HEK293T (cell line): ENCODE measurements at regions not wholly inside any gene's neighbourhood (a gene's known extent, or its start where the extent isn't known, plus 50 kb on each side); places are given as distances from the start of the nearest gene placed in this dataset.

ENCODE experiments used
- CTCF ChIA-PET: fragments of 350-600 bp; formaldehyde crosslinking; extraction: SDS; loops from one replicate; lab custom pipeline; 2021; ENCODE audit warnings: antibody characterized with exemption, inconsistent platforms; lab: Yijun Ruan, JAX
- POLR2A ChIA-PET: fragments of 350-600 bp; formaldehyde crosslinking; extraction: SDS; loops from one replicate; lab custom pipeline; 2020; ENCODE audit warnings: antibody characterized with exemption, inconsistent platforms; lab: Yijun Ruan, JAX
- DNase-seq: peaks from one replicate; pipeline ENCODE4 v3.0.0; 2012; ENCODE audit warnings: mixed read lengths; ENCODE audit errors: extremely low spot score
- ARNT ChIP-seq: fragments of 450-650 bp; IDR thresholded peaks from 2 replicates; pipeline ENCODE4 v1.6.1; 2017; ENCODE audit warnings: mild to moderate bottlenecking
- BHLHE40 ChIP-seq: fragments of 450-650 bp; IDR thresholded peaks from 2 replicates; pipeline ENCODE4 v1.6.1; 2016; ENCODE audit warnings: mild to moderate bottlenecking, moderate library complexity, borderline replicate concordance
- CTBP1 ChIP-seq: fragments of 450-650 bp; IDR thresholded peaks from 2 replicates; pipeline ENCODE4 v1.6.1; 2016; ENCODE audit warnings: borderline replicate concordance
- ELF4 ChIP-seq: fragments of 450-650 bp; IDR thresholded peaks from 2 replicates; pipeline ENCODE4 v1.6.1; 2017; ENCODE audit warnings: antibody characterized with exemption
- FOXA1 ChIP-seq: fragments of 450-650 bp; IDR thresholded peaks from 2 replicates; pipeline ENCODE4 v1.6.1; 2016; ENCODE audit warnings: mild to moderate bottlenecking
- FOXK2 ChIP-seq: fragments of 450-650 bp; IDR thresholded peaks from 2 replicates; pipeline ENCODE4 v1.6.1; 2016; ENCODE audit warnings: mild to moderate bottlenecking
- FOXM1 ChIP-seq: fragments of 450-650 bp; IDR thresholded peaks from 2 replicates; pipeline ENCODE4 v1.6.1; 2017; ENCODE audit warnings: mild to moderate bottlenecking, borderline replicate concordance
- HDGF ChIP-seq: fragments of 450-650 bp; IDR thresholded peaks from 2 replicates; pipeline ENCODE4 v1.6.1; 2017; ENCODE audit warnings: antibody characterized with exemption, borderline replicate concordance
- L3MBTL2 ChIP-seq: fragments of 450-650 bp; conservative IDR thresholded peaks from 2 replicates; pipeline ENCODE4 v1.6.1; 2016; ENCODE audit warnings: mild to moderate bottlenecking
- LEF1 ChIP-seq: fragments of 450-650 bp; IDR thresholded peaks from 2 replicates; pipeline ENCODE4 v1.6.1; 2017; ENCODE audit warnings: mild to moderate bottlenecking, borderline replicate concordance
- NFRKB ChIP-seq: fragments of 450-650 bp; IDR thresholded peaks from 2 replicates; pipeline ENCODE4 v1.6.1; 2016; ENCODE audit warnings: mild to moderate bottlenecking, moderate library complexity
- PKNOX1 ChIP-seq: fragments of 450-650 bp; IDR thresholded peaks from 2 replicates; pipeline ENCODE4 v1.6.1; 2016
- SP1 ChIP-seq: fragments of 450-650 bp; IDR thresholded peaks from 2 replicates; pipeline ENCODE4 v1.6.1; 2017
- SUZ12 ChIP-seq: fragments of 450-650 bp; IDR thresholded peaks from 2 replicates; pipeline ENCODE4 v1.6.1; 2016; ENCODE audit warnings: mild to moderate bottlenecking
- TARDBP ChIP-seq: fragments of 450-650 bp; IDR thresholded peaks from 2 replicates; pipeline ENCODE4 v1.6.1; 2016
- ZNF384 ChIP-seq: fragments of 450-650 bp; IDR thresholded peaks from 2 replicates; pipeline ENCODE4 v1.6.1; 2016

GRCh38 chr5:52043137-52043536 lies 659.9 kb downstream of the ISL1 start:
- POLR2A ChIA-PET: no interaction called here
- no peak for DNase-seq
- TF ChIP-seq HDGF (no peak), BHLHE40 (no peak), NFRKB (no peak), SP1 (no peak), ELF4 (no peak), CTBP1 (no peak)
- CTCF ChIA-PET: no interaction called here

GRCh38 chr5:52043543-52043942 lies 660.3 kb downstream of the ISL1 start:
- DNase-seq: no peak
- no peak for TF ChIP-seq NFRKB
- no peak for TF ChIP-seq ZNF384
- no peak for TF ChIP-seq BHLHE40
- TF ChIP-seq SP1: no peak
- TF ChIP-seq FOXM1: no peak
- TF ChIP-seq LEF1: no peak
- no peak for TF ChIP-seq TARDBP
- TF ChIP-seq ARNT: no peak
- no peak for TF ChIP-seq PKNOX1
- TF ChIP-seq L3MBTL2: no peak
- TF ChIP-seq SUZ12: no peak
- no peak for TF ChIP-seq FOXA1
- no peak for TF ChIP-seq HDGF
- no peak for TF ChIP-seq ELF4
- ChIA-PET POLR2A (no interaction called here), CTCF (no interaction called here)

DNA sequence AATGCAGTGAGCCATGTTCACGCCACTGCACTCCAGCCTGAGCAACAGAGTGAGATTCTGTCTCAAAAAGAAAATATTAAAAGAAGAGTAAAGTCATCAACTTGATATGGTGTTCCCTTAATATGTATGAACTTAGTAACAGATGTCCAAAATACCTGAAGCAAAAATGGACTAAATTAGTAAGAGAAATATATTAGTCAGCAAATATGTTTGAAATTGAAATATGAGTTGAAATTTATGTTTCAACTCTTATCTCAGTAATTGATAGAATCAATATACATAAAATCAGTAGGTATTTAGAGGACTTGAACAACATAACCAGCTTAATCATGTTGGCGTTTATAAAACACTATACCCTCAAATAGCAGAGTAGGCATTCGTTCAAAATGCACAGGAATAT lies 668.5 kb downstream of the ISL1 start:
- TF ChIP-seq L3MBTL2 (no peak), TARDBP (no peak), FOXA1 (no peak), FOXK2 (no peak), SUZ12 (no peak), CTBP1 (no peak), NFRKB (no peak), LEF1 (no peak), SP1 (no peak), FOXM1 (no peak), PKNOX1 (no peak), HDGF (no peak), ELF4 (no peak), BHLHE40 (no peak), ZNF384 (no peak), ARNT (no peak)
- ChIA-PET CTCF (no interaction called here), POLR2A (no interaction called here)
- no peak for DNase-seq

DNA sequence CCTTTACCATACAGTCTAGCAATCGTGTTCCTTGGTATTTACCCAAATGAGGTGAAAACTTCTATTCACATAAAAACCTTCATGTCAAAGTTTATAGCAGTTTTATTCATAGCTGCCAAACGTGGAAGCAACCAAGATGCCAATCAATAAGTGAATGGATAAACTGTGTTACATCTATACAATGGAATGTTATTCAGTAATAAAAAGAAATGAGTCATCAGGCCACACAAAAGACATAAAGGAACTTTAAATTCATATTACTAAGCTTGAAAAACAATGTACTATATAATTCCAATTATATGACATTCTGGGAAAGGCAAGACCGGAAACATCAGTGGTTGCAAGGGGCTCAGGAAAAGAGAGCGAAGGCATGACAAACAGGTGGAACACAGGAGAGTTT lies 679.9 kb downstream of the ISL1 start:
- ChIA-PET POLR2A (no interaction called here), CTCF (no interaction called here)
- TF ChIP-seq FOXM1 (no peak), BHLHE40 (no peak), SP1 (no peak), FOXA1 (no peak)
- no peak for DNase-seq

DNA sequence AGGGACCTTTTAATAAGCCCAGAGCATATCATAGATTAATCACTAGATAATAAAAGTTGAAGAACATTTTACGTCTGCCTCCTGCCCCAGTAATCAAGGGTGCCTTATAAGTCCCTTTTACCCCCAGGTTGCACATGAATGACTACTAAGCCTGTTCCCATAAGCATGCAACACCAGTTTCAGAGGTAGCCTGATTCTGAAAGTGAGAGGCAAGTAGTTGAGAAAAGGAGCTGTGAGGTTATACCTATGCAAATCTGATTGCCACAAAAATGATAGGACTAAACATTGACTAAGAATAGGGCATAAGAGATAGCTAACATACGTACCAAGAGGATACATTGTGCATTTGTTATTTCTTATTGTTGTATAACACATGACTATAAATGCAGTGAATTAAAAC lies 681.9 kb downstream of the ISL1 start:
- DNase-seq: no peak
- CTCF ChIA-PET: no interaction called here
- POLR2A ChIA-PET: no interaction called here
- TF ChIP-seq BHLHE40 (no peak), NFRKB (no peak), LEF1 (no peak), L3MBTL2 (no peak), SP1 (no peak), ARNT (no peak), FOXK2 (no peak), TARDBP (no peak), ELF4 (no peak), SUZ12 (no peak), ZNF384 (no peak), CTBP1 (no peak), HDGF (no peak), FOXA1 (no peak), FOXM1 (no peak)

DNA sequence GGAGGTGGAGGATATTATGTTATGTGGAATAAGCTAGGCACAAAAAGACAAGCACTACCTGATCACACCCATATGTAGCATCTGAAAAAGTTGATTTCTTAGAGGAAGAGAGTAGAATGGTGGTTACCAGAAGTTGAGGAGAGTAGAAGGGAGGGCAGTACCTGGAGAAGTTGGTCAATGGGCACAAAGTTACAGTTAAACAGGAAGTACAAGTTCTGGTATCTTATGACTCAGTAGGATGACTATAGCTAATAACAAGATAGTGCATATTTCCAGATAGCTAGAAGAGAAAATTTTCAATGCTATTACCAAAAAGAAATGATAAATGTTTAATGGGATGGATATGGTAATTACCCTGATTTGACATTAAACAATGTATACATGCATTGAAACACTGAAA lies 686.7 kb downstream of the ISL1 start:
- POLR2A ChIA-PET: no interaction called here
- TF ChIP-seq ELF4 (no peak), ARNT (no peak), SUZ12 (no peak), FOXK2 (no peak), L3MBTL2 (no peak), ZNF384 (no peak), FOXM1 (no peak), BHLHE40 (no peak), PKNOX1 (no peak), HDGF (no peak), LEF1 (no peak), NFRKB (no peak)
- no peak for DNase-seq
- CTCF ChIA-PET: no interaction called here

DNA sequence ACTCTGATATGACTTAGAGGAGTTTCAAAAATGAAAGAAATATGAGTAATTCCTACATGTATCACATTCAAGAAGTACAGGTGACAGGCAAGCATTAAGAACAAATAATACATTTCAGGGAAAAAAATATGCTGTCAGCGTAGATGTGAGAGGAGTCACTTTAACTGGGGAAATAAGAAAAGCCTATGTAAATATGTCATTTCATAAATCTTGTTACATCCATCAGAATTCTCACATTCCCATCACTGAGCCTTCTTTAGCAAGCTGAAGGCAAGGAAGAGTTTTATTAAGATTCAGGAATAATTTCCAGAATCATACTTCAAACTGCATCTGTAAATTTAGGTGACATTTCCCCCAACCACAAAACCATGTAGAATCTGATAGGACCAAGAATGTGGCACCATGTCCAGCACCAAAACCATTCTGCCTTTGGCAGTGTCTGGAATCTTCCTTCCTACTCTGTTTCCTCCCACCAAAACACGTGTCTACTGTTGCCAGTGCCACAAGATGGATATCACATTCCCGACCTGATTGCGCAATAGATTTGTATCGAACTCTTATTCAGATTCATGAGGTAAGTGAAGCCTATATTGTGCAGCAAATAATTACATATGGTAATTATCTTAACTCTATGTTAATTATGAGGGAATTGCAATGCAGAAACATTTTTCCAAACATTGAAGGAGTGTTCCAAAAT lies 690.9 kb downstream of the ISL1 start:
- CTCF ChIA-PET: no interaction called here
- POLR2A ChIA-PET: no interaction called here
- DNase-seq: no peak
- no peak for TF ChIP-seq FOXA1
- TF ChIP-seq ELF4: no peak
- no peak for TF ChIP-seq LEF1
